GM11168 (cell line): ENCODE measurements at regions not wholly inside any gene's neighbourhood (a gene's known extent, or its start where the extent isn't known, plus 50 kb on each side); places are given as distances from the start of the nearest gene placed in this dataset.

Experiments
- in situ Hi-C: fragments of 300-500 bp; cut with MboI; formaldehyde crosslinking; loops from one replicate; pipeline ENCODE4 v1.12.0; 2022; ENCODE audit warnings: low sequenced_read_pairs; ENCODE audit not compliant: unreplicated experiment

DNA sequence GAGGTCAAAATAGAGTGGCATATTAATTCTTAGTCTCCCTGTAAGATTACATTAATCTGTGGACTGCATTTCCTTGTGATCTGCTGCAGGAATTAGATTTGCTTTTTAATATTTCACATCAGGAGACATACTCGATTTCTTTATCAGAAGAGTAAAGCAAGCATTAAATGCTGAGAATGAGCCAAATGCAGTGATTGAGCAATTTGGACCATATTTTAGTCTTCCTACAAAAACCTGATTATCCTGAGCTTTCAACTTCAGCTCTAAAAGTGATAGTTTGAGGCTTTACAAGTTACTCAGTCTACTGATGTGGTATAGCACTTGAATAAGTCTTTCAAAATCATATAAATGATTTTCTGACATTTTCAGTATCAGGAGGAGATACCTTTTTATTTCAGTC is 774.3 kb upstream of the RAB6C start:
- in situ Hi-C loops: no loop called here

- in situ Hi-C loops: no loop called here
Observed at GRCh38 chr2:129205766-129206165, 773.7 kb upstream of the RAB6C start.

DNA sequence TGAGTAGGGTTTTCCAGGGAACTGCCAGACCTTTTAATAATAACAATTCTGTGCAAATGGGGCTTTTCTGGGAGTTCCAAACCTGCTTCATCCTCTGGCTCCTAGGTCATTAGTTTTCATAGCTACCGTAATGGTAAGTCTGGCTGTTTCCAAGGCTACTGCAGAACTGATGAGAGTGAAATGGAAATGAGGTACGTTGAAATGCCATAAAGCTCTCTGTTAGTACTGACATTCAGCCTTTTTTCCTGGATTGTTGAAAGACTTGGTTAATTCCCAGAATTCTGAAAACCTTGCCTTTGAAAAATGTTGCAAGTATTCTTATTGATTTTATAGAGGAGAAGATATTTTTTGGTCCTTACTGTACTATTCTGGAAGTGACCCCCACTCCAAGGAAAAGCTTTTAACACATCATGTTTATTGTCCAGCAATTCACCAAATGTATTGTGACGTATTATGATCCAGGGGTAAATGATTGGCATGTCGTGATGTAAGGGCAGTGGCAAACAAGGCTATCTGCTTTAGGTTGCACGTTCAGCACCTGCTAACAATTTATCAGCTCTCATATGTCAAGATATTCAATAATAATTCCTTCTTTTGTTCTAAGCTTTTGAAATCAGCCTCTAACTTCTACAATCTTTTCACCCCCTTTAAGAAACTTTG is 767.0 kb upstream of the RAB6C start:
- in situ Hi-C loops: no loop called here

GRCh38 chr2:129224022-129224421 is 755.4 kb upstream of the RAB6C start:
- in situ Hi-C loops: no loop called here

DNA sequence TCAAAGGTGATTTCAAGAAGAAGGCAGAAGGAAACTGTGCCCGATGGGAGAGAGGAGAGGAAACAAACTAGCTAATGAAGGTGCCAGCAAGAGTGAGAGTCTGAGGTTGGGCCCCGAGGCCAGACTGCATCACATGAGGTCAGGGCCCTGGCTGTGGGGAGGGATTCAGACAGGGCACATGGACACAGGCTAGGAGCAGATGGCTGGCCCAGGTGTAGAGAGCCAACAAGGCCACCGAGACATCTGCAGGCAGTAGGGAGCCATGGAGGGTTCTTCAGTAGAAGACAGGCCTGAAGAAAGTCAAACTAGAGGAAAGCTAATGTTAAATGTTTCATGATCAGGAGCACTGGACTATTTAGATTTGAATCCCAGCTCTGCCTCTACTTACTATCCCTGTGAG is 755.0 kb upstream of the RAB6C start:
- in situ Hi-C loops: no loop called here

DNA sequence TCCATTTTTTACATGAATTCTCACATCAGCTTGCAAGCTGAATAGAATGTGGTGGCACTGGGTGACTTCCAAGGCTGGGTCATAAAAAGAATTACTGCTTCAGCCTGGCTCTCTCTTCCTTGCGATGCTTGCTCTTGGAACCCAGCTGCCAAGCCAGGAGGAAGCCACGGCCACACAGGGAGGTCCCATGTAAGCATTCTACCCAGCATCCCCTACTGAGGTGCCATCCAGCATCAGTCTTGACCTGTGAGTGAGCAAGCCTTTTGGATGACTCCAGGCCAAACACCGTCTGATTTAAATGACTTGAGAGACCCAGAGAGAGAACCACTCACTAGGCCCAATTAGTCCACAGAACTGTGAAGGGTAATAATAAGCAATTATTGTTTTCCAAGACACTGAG is 750.3 kb upstream of the RAB6C start:
- in situ Hi-C loops: no loop called here

DNA sequence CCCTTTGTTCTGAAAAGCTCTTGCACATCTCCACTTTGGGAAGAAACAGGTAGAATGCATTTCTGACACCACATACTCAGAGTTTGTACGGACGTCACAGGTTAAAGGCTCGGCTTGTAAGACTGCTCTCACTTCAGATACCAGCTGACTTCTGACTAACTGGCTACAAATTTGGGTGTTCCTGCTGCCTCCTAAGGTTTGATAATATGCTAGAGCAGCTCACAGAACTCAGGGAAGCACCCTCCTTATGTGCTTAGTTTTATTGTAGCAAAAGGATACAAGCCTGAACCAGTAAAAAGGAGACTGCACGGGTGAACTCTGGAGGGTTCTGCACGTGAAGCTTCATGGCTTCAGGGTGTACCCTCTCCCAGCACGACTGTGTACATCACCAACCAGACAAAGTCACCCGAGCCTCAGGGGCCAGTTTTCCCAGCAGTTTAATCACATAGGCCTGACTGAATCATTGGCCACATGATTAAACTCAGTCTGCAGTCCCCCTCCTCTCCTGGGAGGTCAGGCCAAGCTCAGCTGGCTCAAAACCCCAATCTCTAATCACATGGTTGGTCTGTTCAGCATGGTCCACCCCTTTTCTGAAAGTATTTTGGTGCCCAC is 749.5 kb upstream of the RAB6C start:
- in situ Hi-C loops: no loop called here

DNA sequence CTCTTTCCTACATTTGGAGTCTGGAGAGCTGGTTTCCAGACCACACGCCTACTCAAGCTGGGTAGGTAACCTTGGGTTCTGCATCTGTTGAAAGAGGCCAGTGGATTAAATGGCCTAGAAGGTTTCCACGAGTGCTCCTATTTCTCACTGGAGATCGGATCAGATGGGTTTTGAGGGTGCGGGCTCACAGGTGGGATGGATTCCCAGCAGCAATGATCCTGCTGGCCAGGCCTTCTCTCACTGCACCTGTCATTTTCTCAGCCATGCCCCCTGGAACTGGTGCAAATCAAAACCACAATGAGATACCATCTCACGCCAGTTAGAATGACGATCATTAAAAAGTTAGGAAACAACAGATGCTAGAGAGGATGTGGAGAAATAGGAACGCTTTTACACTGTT is 747.5 kb upstream of the RAB6C start:
- in situ Hi-C loops: no loop called here

DNA sequence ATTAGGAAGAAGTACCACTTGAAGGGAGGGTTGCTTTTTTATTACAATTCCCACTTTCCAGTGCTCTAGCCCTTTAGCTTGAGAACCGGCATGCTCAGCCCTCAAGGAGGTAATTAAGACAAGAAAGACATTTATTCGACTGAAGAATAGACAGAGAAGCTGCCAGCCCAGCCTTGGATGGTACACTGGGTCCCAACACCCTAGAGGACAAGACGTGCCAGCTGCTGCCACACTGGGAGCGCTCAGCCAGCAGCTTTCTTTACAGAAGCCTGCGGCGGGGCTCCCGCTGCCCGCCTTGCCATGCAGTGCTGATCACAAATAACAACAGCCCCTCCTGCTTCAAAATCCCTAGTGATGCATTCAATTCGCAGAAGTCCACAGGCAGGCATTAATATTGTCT is 746.3 kb upstream of the RAB6C start:
- in situ Hi-C loops: no loop called here

- in situ Hi-C loops: no loop called here
Observed at GRCh38 chr2:129233751-129234406, 745.6 kb upstream of the RAB6C start.

DNA sequence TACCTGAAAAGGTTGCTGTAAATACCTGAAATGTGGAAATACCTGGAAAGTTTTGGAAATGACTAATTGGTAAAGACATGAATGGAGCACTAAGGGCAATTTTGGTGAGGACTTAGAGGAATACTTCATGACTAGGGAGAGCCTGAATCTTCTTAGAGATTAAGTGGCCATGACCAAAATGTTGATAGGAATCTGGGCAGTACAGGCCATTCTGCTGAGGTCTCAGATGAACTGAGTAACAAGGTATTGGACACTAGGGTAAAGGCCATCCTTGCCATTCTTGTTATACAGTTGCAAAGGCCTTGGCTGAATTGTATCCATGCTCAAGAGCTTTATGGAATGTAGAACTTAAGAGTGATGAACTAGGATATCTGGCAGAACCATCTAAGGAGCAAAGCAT is 742.9 kb upstream of the RAB6C start:
- in situ Hi-C loops: no loop called here

DNA sequence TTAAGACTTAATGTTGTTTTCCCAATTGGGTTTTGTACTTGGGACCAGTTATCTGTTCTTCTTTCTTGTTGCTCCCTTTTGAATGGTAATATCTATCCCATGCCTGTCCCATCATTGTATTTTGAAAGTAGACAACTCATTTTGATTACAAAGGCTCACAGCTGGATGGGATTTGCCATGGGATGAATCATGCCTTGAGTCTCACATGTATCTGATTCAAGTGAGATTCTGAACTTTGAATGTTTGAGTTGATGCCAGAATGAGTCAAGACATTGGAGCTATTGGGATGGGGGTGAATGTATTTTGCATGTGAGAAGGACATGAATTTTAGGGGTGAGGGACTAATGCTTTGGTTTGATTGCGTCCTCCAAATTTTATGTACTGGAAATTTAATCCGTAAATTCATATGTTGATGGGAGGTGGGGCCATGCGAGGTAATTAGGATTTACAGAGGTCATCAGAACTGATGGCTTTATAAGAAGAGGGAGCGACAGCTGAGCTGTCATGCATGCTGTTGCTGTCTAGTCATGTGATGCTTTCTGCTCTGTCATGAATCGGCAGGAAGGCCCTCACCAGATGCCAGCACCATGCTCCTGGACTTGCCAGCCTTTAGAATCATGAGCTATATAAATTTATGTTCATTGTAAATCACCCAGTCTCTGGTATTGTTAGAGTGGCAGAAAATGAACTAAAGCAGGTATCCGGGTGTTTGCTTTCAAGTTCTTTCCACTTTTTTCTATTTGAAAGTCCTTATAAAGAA is 741.3 kb upstream of the RAB6C start:
- in situ Hi-C loops: no loop called here

GRCh38 chr2:129239141-129239540 is 740.3 kb upstream of the RAB6C start:
- in situ Hi-C loops: no loop called here

- in situ Hi-C loops: no loop called here
Observed at GRCh38 chr2:129240061-129240460, 739.4 kb upstream of the RAB6C start.

- in situ Hi-C loops: no loop called here
Observed at GRCh38 chr2:129242269-129242668, 737.2 kb upstream of the RAB6C start.

GRCh38 chr2:129247751-129248150 is 731.7 kb upstream of the RAB6C start:
- in situ Hi-C loops: no loop called here

DNA sequence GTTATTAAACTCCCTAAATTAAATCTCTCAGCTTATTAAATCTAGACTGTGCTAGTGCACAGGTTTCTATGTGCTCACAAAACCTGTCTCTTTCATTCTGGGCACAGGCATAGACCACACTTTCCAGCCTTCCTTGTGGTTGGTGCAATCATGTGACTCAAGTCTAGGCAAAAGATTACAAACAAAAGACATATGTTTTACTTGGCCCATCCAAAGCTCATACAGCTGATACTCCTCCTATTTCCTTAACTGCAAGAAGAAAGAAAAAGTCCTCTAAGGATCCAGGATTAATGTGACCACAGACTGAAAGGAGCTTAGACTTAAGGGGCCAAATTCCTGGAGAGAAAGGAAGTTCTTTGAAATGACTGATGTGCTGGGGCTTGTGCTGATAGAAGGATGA is 731.3 kb upstream of the RAB6C start:
- in situ Hi-C loops: no loop called here

DNA sequence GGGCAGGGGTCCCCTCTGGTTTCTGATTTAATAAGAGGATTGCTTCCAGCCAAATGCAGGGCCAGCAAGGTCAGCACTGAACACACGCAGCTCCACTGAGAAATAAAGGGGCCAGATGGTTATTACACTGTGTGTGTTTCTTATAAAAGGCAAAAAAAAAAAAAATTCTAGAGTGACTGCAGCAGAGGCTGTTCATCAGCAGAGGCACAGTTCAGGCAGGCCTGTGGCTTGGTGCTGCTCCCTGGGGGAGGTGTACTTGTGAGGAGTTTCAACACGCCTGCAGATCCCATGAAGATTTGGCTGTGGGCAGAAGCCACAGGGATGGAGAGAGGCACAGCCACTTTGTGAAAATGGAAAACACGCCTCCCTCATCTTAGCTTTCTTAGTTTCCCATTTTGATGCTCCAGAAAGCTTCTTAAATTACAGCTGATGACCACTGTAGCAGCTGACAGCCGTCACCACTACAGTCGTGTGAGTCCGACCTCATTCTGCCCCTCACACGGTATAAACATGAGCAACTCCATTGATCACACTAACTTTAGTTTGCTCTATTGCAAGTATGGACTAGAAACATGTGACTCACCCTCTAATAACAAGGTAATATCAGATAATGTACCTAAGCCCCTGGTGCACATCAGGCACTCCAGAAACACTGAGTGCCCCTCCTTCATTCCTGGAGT is 726.5 kb upstream of the RAB6C start:
- in situ Hi-C loops: no loop called here

GRCh38 chr2:129253461-129253812 is 726.0 kb upstream of the RAB6C start:
- in situ Hi-C loops: no loop called here

DNA sequence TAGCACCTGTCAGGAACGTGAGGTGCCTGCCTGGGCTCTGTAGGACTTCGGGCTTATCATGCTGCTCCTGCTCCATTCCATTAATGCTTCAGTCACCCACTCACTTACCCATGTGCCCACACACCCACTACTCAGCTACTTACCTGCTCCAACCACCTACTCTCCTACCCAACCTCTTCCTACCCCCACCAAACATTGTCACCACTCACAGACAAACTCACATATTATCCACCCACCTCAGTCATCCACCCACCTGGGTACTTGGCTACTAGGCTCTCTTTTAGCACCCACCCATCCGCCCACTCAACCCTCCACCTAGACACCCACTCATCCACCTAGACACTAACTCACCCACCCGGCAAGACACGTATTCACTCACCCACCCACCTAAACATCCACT is 724.7 kb upstream of the RAB6C start:
- in situ Hi-C loops: no loop called here
